ENCODE measurements at regions not wholly inside any gene's neighbourhood (a gene's known extent, or its start where the extent isn't known, plus 50 kb on each side); places are given as distances from the start of the nearest gene placed in this dataset.

- no peak for DNase-seq
Observed at GRCh38 chr17:27396045-27396444, 60.2 kb upstream of the KSR1 start.

- no peak for DNase-seq
Observed at GRCh38 chr17:27396941-27397340, 59.3 kb upstream of the KSR1 start.

- no peak for DNase-seq
Observed at GRCh38 chr17:27398691-27399090, 57.6 kb upstream of the KSR1 start.

GRCh38 chr17:27400991-27401390, 55.3 kb upstream of the KSR1 start:
- DNase-seq: no peak

- no peak for DNase-seq
Observed at GRCh38 chr17:27402943-27403342, 53.3 kb upstream of the KSR1 start.

- DNase-seq: no peak
Observed at GRCh38 chr17:27403480-27404005, 52.7 kb upstream of the KSR1 start.

GRCh38 chr17:27404676-27405075, 51.6 kb upstream of the KSR1 start:
- DNase-seq: no peak

All from NCI-H524 (cell line).